HL-60 (cell line): ENCODE measurements at regions not wholly inside any gene's neighbourhood (a gene's known extent, or its start where the extent isn't known, plus 50 kb on each side); places are given as distances from the start of the nearest gene placed in this dataset.

Experiments used
- DNase-seq, 2 experiments: peaks; one replicate each; pipeline ENCODE4 v3.0.0-alpha.2; 2010 to 2020; ENCODE audit warnings: low read depth in 1 of 2, low spot score in 1 of 2
- H3K27ac ChIP-seq: fragments of 250-450 bp; sonication (Bioruptor Pico); replicated peaks from 2 replicates; pipeline ENCODE4 v1.5.1; 2020; ENCODE audit warnings: mild to moderate bottlenecking, moderate library complexity
- H3K27me3 ChIP-seq: fragments of 250-450 bp; sonication (Bioruptor Pico); 2 replicates; pipeline ENCODE4 v1.5.1; 2021; ENCODE audit warnings: mild to moderate bottlenecking, moderate library complexity; ENCODE audit not compliant: insufficient read depth, poor library complexity, severe bottlenecking
- H3K4me3 ChIP-seq: replicated peaks from 2 replicates; pipeline ENCODE4 v1.5.1; 2011; ENCODE audit warnings: mild to moderate bottlenecking, control low read depth, low read length; ENCODE audit not compliant: insufficient read depth
- CTCF ChIP-seq: IDR thresholded peaks from one replicate; pipeline ENCODE4 v1.5.1; 2011; ENCODE audit warnings: low read length, control low read depth, inconsistent platforms; ENCODE audit not compliant: insufficient read depth
- GABPA ChIP-seq: IDR thresholded peaks from 2 replicates; pipeline ENCODE4 v1.6.1; 2012; ENCODE audit warnings: low read depth
- POLR2AphosphoS5 ChIP-seq: IDR thresholded peaks from 2 replicates; pipeline ENCODE4 v1.6.1; 2012; ENCODE audit warnings: low read depth
- REST ChIP-seq: IDR thresholded peaks from 2 replicates; pipeline ENCODE4 v1.6.1; 2012; ENCODE audit warnings: low read depth; ENCODE audit not compliant: insufficient replicate concordance
- SPI1 ChIP-seq: IDR thresholded peaks from 2 replicates; pipeline ENCODE4 v1.6.1; 2012; ENCODE audit warnings: low read depth, mild to moderate bottlenecking, borderline replicate concordance

GRCh38 chr3:80232760-80233159, 465.0 kb upstream of the ROBO1 start:
- Histone ChIP-seq H3K4me3 (no peak overlapping the region), H3K27me3 (no peaks in the 10 kb centered on the region), H3K27ac (no peak overlapping the region)
- TF ChIP-seq CTCF, result no peak
- DNase-seq, result no peak

- Histone ChIP-seq H3K4me3 (no peak overlapping the region), H3K27me3 (no peaks in the 10 kb centered on the region), H3K27ac (no peak overlapping the region)
- no peak for DNase-seq
- no peak for TF ChIP-seq CTCF
- no peak for TF ChIP-seq SPI1
- no peak for TF ChIP-seq POLR2AphosphoS5
- no peak for TF ChIP-seq REST
- no peak for TF ChIP-seq GABPA
These were observed 463.2 kb upstream of the ROBO1 start for GRCh38 chr3:80230962-80231361.

GRCh38 chr3:80227216-80227615, 459.4 kb upstream of the ROBO1 start:
- TF ChIP-seq CTCF (no peak), REST (no peak), GABPA (no peak), SPI1 (no peak), POLR2AphosphoS5 (no peak)
- DNase-seq, result no peak
- Histone ChIP-seq H3K4me3 (no peak overlapping the region), H3K27ac (no peak overlapping the region), H3K27me3 (no peaks in the 10 kb centered on the region)

- H3K4me3 ChIP-seq, result no peak overlapping the region
- no peak for DNase-seq
These were observed 447.4 kb upstream of the ROBO1 start for GRCh38 chr3:80215191-80215590.

More at GRCh38 chr3:80215191-80215590, 447.4 kb upstream of the ROBO1 start:
- Histone ChIP-seq H3K27ac (no peak overlapping the region), H3K27me3 (no peaks in the 10 kb centered on the region)
- TF ChIP-seq CTCF (no peak), SPI1 (no peak), POLR2AphosphoS5 (no peak), GABPA (no peak), REST (no peak)
